ENCODE measurements at regions not wholly inside any gene's neighbourhood (a gene's known extent, or its start where the extent isn't known, plus 50 kb on each side); places are given as distances from the start of the nearest gene placed in this dataset.
"Not testable (repeated sequence)": the region's sequence is repeated elsewhere in the genome, so short reads cannot be mapped to it uniquely, and the experiment has no call there.

- no peaks in the 10 kb centered on the region for H3K4me1 ChIP-seq (ENCODE audit: control insufficient read depth, insufficient read depth, low read length)
- ChIA-PET POLR2A (no interaction called here), CTCF (interaction anchor here (0.7 to 12.3 kb wide), 14 partner anchors 9 to 338 kb away, joined by 3 to 158 read pairs (median 13); no protein-coding TSS in a partner anchor)
- no peaks in the 10 kb centered on the region for H3K36me3 ChIP-seq (ENCODE audit: control insufficient read depth in 2 of 2, insufficient read depth in 1 of 2, low read length in 2 of 2)
- H3K9me3 ChIP-seq (ENCODE audit: control insufficient read depth, insufficient read depth, low read depth, low read length), result no peaks in the 10 kb centered on the region
- H3K4me3 ChIP-seq (ENCODE audit: low read depth, low read length), result no peak overlapping the region
- H3K27ac ChIP-seq (ENCODE audit: extremely low read depth, low read depth, low read length), result no peak overlapping the region
- no peak for TF ChIP-seq ZNF398 (tag by site-specific recombination; IDR thresholded peaks at IDR 0.05)
- no peak for TF ChIP-seq ZNF404 (tag by site-specific recombination; IDR thresholded peaks at IDR 0.05)
- no peak for TF ChIP-seq ZNF561 (tag by site-specific recombination; IDR thresholded peaks at IDR 0.05; ENCODE audit: borderline replicate concordance)
- no peak for TF ChIP-seq WT1 (tag by site-specific recombination; IDR thresholded peaks at IDR 0.05)
- no peak for TF ChIP-seq ZNF514 (tag by site-specific recombination; IDR thresholded peaks at IDR 0.05)
- TF ChIP-seq ZNF580 (tag by site-specific recombination; IDR thresholded peaks at IDR 0.05), result no peak
- no peak for TF ChIP-seq ZNF624 (tag by site-specific recombination; IDR thresholded peaks at IDR 0.05)
- TF ChIP-seq, protein P1, sequence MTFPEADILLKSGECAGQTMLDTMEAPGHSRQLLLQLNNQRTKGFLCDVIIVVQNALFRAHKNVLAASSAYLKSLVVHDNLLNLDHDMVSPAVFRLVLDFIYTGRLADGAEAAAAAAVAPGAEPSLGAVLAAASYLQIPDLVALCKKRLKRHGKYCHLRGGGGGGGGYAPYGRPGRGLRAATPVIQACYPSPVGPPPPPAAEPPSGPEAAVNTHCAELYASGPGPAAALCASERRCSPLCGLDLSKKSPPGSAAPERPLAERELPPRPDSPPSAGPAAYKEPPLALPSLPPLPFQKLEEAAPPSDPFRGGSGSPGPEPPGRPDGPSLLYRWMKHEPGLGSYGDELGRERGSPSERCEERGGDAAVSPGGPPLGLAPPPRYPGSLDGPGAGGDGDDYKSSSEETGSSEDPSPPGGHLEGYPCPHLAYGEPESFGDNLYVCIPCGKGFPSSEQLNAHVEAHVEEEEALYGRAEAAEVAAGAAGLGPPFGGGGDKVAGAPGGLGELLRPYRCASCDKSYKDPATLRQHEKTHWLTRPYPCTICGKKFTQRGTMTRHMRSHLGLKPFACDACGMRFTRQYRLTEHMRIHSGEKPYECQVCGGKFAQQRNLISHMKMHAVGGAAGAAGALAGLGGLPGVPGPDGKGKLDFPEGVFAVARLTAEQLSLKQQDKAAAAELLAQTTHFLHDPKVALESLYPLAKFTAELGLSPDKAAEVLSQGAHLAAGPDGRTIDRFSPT (tag by site-specific recombination; IDR thresholded peaks at IDR 0.05), result no peak
These were observed 97.4 kb upstream of the IGLL5 start for GRCh38 chr22:22789922-22790845.

GRCh38 chr22:22791438-22792181 is 96.0 kb upstream of the IGLL5 start:
- POLR2A ChIA-PET, result no interaction called here
- Histone ChIP-seq H3K36me3 (ENCODE audit: control insufficient read depth in 2 of 2, insufficient read depth in 1 of 2, low read length in 2 of 2) (no peaks in the 10 kb centered on the region), H3K27ac (ENCODE audit: extremely low read depth, low read depth, low read length) (no peak overlapping the region), H3K4me1 (ENCODE audit: control insufficient read depth, insufficient read depth, low read length) (no peaks in the 10 kb centered on the region), H3K9me3 (ENCODE audit: control insufficient read depth, insufficient read depth, low read depth, low read length) (no peaks in the 10 kb centered on the region), H3K4me3 (ENCODE audit: low read depth, low read length) (no peak overlapping the region)
- CTCF ChIA-PET, result interaction anchor here (0.8 to 5.5 kb wide), 3 partner anchors 14 to 93 kb away, joined by 3 to 65 read pairs (median 37); no protein-coding TSS in a partner anchor
- no peak for TF ChIP-seq ZNF423 (tag by site-specific recombination; IDR thresholded peaks at IDR 0.05)
- no peak for TF ChIP-seq WT1 (tag by site-specific recombination; IDR thresholded peaks at IDR 0.05)

GRCh38 chr22:22792205-22792786 is 95.3 kb upstream of the IGLL5 start:
- H3K36me3 ChIP-seq (ENCODE audit: control insufficient read depth in 2 of 2, insufficient read depth in 1 of 2, low read length in 2 of 2); H3K4me1 ChIP-seq (ENCODE audit: control insufficient read depth, insufficient read depth, low read length); H3K27ac ChIP-seq (ENCODE audit: extremely low read depth, low read depth, low read length); H3K9me3 ChIP-seq (ENCODE audit: control insufficient read depth, insufficient read depth, low read depth, low read length); POLR2A ChIA-PET; H3K4me3 ChIP-seq (ENCODE audit: low read depth, low read length): not testable (repeated sequence)
- CTCF ChIA-PET, result interaction anchor here (0.7 to 1.0 kb wide), 3 partner anchors 14 to 82 kb away, joined by 3 read pairs; no protein-coding TSS in a partner anchor

GRCh38 chr22:22795639-22796038 is 92.0 kb upstream of the IGLL5 start:
- H3K27ac ChIP-seq (ENCODE audit: extremely low read depth, low read depth, low read length); POLR2A ChIA-PET; H3K4me1 ChIP-seq (ENCODE audit: control insufficient read depth, insufficient read depth, low read length); H3K36me3 ChIP-seq (ENCODE audit: control insufficient read depth in 2 of 2, insufficient read depth in 1 of 2, low read length in 2 of 2); H3K9me3 ChIP-seq (ENCODE audit: control insufficient read depth, insufficient read depth, low read depth, low read length); H3K4me3 ChIP-seq (ENCODE audit: low read depth, low read length): not testable (repeated sequence)
- CTCF ChIA-PET, result interaction anchor here (1.1 kb wide), 1 partner anchor 13 kb away, joined by 4 read pairs; no protein-coding TSS in a partner anchor

Data from HEK293 (cell line).